ENCODE measurements at regions not wholly inside any gene's neighbourhood (a gene's known extent, or its start where the extent isn't known, plus 50 kb on each side); places are given as distances from the start of the nearest gene placed in this dataset.

DNA sequence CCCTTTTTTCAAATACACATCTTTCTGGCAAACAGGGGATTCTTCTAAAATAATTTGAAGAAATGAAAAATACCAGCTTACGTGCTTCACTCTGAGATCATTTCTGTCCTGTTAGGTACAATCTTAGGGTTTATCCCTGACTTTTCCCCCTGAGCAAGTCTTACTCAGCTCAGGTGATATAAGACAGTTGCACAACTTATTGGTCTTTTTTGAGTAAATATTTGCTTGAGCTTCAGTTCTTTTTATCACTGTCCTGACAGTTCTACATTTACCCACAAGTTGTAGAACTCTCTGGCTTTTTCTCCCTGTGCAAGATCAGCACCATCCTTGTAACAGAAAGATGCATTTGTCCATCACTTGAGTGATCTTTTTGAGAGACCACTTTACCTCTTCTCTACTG lies 84.9 kb downstream of the MID1IP1 start:
- in situ Hi-C loops (cut with MboI; ENCODE audit: low sequenced_read_pairs): no loop called here

DNA sequence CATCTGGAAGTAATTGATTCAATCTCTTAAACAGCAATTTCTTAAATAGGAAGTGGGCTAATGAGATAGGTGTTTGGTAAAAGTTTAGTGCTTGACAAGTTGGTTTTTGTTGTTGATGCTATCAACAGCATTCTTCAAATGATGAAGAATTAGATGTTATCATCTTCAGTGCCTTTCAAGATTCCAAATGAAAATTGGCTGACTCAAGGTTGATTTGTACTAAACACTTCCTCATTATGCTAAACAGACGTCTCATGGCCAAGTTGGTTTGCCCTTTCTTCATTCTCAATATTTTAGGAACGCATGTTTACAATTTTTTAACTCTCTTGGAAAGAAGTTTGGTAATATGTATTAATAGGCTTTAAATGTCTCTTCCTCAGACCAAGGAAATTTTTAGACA lies 86.0 kb downstream of the MID1IP1 start:
- in situ Hi-C loops (cut with MboI; ENCODE audit: low sequenced_read_pairs): no loop called here

DNA sequence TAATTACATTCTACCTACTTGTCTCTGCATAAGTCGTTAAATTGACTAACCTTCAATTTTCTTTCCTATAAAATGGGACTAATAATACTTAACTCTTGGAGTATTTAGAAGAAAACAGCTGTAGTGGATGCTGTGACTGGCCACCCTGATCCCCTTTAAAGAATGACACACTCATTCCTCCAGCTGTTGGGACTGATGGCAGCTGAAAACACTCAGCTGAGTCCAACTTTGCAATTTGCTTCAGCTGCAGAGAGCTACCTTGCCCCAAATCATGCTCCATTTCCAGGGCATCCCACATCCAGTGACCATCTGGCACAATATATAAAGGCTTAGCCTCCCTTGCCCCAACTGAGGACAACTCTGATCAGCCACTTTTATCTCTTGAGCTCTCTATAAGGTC lies 89.1 kb downstream of the MID1IP1 start:
- in situ Hi-C loops (cut with MboI; ENCODE audit: low sequenced_read_pairs): no loop called here

DNA sequence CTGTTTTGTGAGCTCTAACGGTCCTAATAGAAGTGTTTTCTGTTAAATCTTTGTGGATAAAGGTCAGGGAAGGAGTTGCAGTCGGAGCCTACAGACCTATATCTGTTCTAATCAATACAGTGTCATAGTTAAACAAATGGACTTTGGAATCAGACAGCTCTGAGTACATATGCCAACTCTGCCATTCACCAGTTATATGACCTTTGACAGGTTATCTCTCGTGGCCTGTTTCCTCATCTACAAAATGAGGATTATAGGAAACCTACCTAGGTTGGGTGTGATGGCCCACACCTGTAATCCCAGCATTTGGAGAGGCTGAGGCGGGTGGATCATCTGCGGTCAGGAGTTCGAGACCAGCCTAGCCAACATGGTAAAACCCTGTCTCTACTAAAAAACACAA lies 89.7 kb downstream of the MID1IP1 start:
- in situ Hi-C loops (cut with MboI; ENCODE audit: low sequenced_read_pairs): no loop called here

DNA sequence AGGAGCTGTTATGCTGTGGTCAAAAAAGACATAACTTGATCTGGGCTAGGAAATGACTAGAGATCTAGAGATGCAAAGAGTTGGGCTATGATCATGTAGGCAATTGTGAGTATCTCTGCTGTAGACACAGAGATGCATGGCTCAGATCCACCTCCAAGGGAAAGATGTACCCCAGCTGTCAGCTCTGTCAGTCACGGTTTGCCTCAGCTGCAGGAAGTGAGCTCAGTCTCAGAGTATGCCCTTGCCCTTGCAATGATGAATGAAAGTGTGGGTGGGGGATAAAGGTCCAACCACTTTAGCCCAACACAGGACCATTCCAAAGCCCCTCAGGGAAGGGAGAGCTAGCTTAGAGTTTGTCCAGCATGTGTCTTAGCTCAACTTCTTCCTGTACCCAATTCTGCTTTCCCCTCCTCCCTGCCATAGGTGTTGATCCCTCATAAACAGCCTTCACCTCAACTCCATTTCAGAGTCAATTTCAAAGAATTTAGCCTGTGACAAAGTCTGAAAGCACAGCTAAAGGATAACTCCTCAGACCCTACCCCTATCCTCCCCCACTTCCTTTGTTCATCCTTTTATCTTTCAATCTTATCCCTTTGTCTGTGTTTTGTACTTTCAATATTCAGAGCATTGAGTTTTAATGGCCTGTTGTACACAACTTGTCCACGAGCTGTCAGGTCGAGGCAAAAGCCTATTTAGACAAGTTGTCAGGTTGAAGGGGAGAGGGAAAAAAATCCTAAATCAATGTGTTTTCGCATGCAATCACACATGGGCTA lies 90.6 kb downstream of the MID1IP1 start:
- in situ Hi-C loops (cut with MboI; ENCODE audit: low sequenced_read_pairs): no loop called here

DNA sequence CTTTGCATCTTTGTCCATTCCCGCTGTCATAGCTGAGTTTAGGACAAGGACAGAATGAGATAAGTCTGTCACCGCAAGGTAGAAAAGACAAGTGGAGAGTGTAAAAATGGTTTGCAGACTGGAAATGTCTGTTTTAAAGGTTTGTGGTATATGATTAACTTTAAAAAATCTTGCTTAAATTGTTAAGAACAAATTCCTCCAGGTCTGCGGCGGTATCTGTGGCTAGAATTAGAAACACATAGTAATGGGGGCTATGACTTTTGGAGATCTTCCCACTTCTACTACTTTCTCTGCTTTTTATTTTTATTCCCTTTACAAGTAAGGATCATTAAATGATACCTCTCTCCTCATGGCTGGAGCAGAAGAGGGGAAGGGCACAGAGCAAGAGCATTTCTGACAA lies 92.2 kb downstream of the MID1IP1 start:
- in situ Hi-C loops (cut with MboI; ENCODE audit: low sequenced_read_pairs): no loop called here

DNA sequence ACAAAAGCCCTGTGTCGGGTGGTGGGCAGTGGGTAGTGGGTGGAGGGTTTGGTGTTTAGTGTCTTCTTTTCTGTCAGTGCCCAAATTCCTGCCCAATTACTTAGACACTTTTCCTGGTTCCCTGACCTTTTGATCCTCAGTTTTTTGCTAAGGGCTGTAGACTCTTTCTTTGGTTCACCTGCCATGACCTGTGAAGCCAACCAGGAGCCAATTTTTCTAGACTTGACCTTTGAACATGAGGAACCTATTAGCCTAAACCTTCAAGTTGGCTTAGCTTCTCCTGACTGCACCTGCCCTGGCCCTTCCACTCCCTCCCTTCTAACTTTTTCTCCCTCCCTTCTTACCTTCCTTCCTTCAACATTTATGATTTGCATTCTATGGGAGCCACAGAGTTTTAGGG lies 94.5 kb downstream of the MID1IP1 start:
- in situ Hi-C loops (cut with MboI; ENCODE audit: low sequenced_read_pairs): no loop called here

DNA sequence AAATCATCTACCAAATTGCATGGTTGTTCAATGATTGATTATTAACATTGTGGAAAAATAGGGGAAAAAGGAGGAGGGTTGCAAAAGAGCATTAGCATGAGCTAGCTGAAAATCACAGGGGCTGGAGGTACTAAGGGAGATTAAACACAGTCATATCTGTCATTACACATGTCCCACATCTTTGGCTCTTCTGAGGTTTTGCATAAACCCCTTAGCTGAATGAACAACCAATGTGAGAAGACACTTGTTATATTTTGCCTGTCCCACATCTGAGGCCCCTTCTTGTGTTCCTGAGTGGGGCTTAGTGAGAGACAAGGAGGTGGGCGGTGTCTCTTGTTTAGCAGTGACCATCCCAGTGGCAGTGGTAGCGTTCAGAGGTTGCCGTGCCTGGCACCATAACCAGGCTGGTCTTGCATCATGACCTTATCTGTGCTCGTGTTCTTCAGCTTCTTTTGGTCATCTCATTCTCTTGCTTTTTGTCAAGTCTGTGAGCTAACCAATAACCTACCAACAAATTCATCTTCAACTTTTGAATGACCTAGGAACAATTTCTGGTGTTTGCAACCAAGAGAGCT lies 95.6 kb downstream of the MID1IP1 start:
- in situ Hi-C loops (cut with MboI; ENCODE audit: low sequenced_read_pairs): no loop called here

DNA sequence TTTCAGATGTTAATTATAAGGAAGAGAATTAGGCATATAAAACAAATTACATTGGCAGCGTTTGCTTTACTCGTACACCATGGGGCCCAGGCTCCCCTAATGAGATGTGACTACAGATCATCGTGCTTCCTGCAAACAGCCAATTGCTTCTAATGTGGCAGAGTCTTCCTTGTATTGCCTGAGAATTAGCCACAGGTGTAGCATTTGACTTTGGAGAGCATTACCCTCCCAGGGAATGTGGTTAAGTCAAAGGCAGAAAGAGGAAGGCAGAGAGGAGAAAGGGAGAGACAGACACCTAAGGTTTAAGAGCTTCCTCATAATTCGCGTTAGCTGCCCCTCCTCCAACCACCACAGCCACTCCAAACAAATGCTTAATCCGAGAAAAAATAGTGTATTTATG lies 97.0 kb downstream of the MID1IP1 start:
- in situ Hi-C loops (cut with MboI; ENCODE audit: low sequenced_read_pairs): no loop called here

DNA sequence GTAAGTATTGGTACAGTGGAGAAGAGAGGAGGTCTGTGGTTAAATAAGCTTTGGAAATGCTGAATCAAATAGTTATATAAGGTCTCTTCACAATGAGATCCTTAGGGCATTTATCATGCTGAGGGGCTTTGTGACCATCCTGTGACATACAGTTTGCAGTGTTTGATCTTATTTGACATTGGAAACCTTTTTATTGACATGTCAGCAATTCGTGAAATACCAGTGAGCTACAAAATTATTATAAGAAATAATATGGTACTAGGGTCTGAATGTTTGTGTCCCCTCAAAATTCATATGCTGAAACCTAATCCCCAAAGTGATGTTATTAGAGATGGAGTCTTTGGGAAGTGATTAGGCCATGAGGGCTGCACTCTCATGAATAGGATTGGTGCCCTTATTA lies 98.4 kb downstream of the MID1IP1 start:
- in situ Hi-C loops (cut with MboI; ENCODE audit: low sequenced_read_pairs): no loop called here

DNA sequence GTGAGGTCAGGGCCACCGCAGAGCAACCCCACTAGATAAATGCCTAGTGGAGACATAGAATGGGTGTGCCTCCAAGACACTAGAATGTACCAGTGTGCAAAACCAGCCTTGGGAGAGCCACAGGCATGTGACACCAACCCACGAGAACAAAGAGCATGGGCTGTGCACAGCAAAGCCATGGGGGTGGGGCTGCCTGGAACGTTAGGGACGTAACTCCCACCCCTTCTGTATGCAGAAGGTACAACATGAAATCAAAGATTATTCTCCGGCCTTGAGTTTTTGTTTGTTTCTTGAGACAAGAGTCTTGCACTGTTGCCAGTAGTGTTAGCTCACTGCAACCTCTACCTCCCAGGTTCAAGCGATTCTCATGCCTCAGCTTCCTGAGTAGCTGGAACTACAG lies 99.5 kb downstream of the MID1IP1 start:
- in situ Hi-C loops (cut with MboI; ENCODE audit: low sequenced_read_pairs): no loop called here

DNA sequence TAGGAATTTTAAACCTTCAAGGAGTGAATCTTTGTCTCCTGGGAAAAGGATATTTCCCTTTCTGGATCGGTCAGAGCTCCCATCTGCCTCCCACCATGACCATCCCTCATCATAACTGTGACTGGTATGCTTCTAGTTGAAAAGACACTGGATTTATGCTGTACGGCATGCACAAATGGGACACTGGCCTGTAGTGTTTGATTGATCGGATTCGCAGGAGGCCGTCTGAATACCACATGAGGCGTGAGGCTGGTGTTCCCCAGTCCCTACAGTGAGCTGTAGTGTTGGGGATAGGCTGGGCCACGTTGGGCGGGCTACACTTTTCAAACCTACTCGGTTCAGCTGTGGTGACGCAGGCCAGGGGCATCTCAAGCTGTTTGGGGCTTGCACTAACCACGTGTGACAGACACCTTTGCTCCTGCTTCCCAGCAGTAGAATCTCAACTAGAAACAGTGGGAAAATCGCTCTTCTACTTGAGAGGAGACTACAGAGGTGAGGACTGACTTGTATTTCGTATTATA lies 101.8 kb downstream of the MID1IP1 start:
- in situ Hi-C loops (cut with MboI; ENCODE audit: low sequenced_read_pairs): no loop called here

DNA sequence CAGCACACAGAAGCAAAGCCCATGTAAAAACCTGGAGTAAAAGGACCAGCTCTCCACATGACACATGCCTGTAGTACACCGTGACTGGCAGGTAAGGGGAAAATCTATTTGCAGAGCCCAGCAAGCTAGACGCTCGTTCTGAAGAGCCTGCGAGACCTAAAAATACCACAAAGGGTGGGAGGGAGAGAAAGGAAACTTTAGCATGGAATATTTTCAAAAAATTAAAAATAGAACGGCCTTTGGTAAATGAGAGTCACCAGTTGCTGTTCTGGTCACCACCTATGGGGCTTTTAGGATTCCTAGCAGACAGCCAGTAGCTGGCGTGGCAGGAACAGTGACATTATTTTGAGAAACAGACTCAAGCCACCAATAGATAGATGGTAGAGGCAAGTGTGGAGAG lies 115.5 kb downstream of the MID1IP1 start:
- in situ Hi-C loops (cut with MboI; ENCODE audit: low sequenced_read_pairs): no loop called here

DNA sequence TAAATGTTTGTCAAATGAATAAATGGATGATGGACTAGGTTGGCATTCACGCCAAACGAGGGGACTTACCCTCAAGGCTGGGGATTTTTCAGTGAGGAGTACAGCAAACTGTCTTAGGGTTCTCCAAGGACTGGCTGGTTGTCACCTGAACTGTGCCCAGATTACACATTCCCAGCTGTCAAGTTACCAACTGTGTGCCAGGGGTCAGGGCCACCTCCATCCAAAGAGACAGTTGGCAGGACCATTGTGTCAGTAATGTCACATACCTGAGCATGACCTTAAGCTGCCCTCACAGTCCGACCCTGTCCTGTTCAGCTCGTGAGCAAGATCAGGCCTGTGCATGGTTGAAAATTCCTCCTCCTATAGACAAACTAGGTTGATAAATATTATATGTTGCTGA lies 116.7 kb downstream of the MID1IP1 start:
- in situ Hi-C loops (cut with MboI; ENCODE audit: low sequenced_read_pairs): no loop called here

DNA sequence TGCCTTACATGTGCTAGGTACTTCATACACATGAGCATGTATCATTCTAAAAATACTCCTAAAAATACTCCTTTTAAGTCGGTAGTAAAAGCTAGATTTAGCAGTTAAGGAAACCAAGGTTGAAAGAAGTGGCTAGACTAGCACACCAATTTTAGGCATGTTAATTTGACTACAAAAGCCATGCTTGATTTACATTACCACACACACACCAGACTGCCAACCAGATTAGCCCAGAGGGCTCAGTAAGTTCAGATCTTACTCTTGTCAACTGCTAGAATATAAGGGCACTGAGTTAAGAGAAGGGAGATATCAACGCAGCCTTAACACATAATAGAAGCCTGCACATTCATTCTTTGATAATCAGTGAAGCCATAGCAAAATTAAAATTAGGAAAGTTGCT lies 117.9 kb downstream of the MID1IP1 start:
- in situ Hi-C loops (cut with MboI; ENCODE audit: low sequenced_read_pairs): no loop called here

DNA sequence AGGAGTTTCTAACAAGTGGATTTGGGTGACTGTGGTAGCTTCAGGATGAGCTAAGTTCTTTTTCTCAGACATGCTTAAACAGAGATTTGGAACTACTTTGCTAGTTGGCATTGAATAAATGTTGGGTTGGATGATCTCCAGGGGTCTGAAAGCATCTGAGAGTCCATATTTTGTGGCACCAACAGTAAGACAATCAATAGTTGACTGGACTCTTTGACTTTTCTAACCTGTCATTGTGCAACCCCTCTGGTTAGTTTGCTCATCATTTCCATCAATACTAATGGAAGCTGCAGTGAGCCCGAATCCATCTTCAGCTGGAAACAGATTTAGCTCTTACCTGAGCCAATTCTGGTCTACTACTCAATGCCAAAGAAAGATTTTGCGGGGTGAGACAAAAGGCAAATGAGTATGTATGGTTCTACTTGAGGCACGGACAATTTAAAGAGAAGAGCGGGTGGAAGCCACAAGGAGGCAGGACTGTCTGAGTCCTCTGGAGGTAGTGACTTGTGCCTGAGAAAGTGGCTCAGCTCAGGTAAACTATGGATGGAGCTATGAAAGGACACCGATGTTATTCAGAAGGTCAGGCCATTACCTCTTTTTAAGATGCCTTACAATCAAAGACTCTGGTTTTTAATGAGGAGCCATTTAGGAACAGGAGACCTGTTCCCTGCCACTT lies 118.7 kb downstream of the MID1IP1 start:
- in situ Hi-C loops (cut with MboI; ENCODE audit: low sequenced_read_pairs): no loop called here

DNA sequence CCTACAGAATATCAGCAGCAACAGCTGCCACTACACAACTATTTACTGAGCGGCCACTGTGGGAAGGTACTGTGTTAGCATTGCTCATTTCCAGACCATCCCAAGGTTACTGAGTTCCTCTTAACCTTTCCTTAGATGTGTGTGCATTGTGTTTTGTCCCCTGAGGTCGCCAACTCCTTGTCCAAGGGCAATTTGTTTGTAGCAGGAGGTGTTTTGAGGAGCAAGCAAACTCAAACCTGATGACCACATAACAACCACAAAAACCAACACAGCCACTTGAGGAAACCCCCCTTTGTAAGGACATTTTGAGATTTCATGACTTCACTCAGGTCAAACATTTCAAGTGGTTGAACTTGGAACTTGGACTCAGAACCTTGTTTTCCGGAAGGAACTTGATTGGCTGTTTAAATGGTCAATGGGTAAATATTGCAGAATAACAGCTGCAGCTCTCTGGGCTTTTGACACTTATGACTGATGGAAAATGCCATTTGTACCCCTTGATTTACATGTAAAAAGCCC lies 122.3 kb downstream of the MID1IP1 start:
- in situ Hi-C loops (cut with MboI; ENCODE audit: low sequenced_read_pairs): no loop called here

DNA sequence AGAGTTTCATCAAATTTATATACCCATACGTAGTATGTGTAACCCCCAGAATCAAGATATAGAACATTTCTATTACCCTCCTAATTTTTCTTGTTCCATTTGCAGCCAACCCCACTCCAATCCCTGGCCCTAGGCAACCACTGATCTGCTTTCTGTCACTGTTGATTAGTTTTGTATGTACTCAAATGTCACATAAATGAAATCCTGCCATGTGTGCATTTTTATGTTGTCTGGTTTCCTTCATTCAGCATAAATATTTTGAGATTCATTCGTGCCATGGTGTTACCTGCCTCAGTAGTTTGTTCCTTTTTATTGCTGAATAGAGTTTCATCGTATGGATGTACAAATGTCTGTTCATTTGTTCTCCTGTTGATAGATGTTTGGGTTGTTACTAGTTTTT lies 126.3 kb downstream of the MID1IP1 start:
- in situ Hi-C loops (cut with MboI; ENCODE audit: low sequenced_read_pairs): no loop called here

DNA sequence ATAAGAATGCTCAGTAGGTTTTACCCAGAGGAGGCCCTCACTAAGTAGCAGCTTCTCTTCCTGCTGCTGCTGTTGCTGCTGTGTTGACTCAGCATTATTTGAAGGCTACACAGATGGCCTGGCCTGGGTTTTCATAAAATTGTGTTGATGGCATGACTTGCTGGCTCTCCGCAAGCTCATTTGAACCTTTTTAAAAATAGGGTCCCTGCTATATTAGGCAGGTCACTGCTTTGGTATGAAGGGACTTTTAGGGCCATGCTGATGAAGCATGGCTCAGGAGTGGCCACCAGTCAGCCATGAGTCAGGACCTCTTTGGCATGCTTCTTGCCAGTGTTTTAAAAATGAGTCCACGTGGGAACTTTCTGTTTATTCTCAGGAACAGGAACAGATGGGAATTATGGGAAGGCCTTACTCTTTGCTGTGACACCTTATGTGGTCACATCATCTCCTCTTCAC lies 128.7 kb downstream of the MID1IP1 start:
- in situ Hi-C loops (cut with MboI; ENCODE audit: low sequenced_read_pairs): no loop called here

DNA sequence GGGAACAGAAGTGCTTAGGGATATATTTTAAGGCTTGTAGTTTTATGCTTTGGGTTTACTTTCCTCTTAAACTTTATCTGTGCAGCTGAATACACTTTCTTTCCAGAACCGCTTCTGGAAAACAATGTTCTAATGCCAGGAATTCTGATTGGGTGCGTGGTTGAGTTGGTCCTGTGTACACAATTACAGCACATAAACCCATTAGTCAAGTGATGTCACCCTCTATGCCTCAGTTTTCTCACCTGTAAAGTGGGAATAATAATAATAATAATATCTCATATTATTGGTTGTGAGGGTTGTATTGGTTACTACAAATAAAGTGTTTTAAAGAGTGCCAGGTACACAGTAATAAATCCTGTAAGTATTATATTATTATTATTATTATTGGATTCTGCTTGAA lies 129.2 kb downstream of the MID1IP1 start:
- in situ Hi-C loops (cut with MboI; ENCODE audit: low sequenced_read_pairs): no loop called here

DNA sequence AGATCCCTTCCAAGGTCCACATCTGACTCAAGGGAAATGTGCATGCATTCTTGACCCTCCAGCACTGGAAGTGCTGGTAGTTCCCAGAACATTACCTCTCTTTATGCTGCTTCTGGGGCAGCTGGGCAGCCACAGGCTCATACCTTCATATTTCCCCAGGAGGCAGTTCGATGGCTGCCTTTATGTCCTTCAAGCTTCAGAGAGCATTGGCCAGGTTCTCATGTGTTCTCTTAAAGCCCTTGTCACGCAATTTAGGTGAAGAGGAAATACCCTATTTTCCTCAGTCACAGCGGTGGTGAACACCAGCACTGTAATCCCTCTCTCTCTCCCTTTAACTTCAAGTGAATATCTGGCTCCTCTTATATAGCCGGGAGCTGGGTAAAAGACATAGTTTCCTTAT lies 134.3 kb downstream of the MID1IP1 start:
- in situ Hi-C loops (cut with MboI; ENCODE audit: low sequenced_read_pairs): no loop called here

DNA sequence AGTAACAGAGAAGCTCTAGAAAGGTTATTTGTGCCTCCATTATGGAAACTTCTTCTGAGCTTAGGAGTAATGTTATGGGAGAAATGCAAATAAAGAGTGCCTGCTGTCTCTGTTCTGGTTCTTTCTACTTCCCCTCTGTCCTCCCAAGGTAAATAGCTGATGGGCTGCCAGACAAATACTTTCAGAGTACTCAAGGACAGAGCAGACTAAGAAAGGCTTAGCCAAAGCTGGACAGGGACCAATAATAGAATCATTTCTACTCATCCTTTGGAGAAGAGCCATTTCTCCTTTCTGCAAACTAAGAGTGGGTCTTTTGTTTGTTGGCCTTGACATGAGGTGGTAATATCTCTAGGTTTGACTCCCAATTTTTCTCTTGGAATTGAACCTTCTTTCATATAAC lies 136.1 kb downstream of the MID1IP1 start:
- in situ Hi-C loops (cut with MboI; ENCODE audit: low sequenced_read_pairs): no loop called here

All from HL-60/S4 treated with retinoic acid at 250 ng/mL for 4 days and 3 days (cell line).